ENCODE measurements at regions not wholly inside any gene's neighbourhood (a gene's known extent, or its start where the extent isn't known, plus 50 kb on each side); places are given as distances from the start of the nearest gene placed in this dataset.

- no peak for TF ChIP-seq CTCF (IDR thresholded peaks at IDR 0.05; ENCODE audit: insufficient read depth, low read length, poor library complexity, severe bottlenecking)
- Histone ChIP-seq H3K27me3 (replicated peaks; ENCODE audit: control insufficient read depth, insufficient read depth, low read length) (no peaks in the 10 kb centered on the region), H3K36me3 (ENCODE audit: control insufficient read depth, insufficient read depth, low read length) (no peaks in the 10 kb centered on the region), H3K4me3 (replicated peaks; ENCODE audit: low read depth, low read length) (no peak overlapping the region)
- DNase-seq (ENCODE audit: extremely low read depth, insufficient read length): no peak
These were observed 1350.5 kb downstream of the TBC1D22A start for GRCh38 chr22:48112687-48113521.

GRCh38 chr22:48106715-48107259 is 1344.3 kb downstream of the TBC1D22A start:
- H3K27me3 ChIP-seq (replicated peaks; ENCODE audit: control insufficient read depth, insufficient read depth, low read length): no peaks in the 10 kb centered on the region
- H3K4me3 ChIP-seq (replicated peaks; ENCODE audit: low read depth, low read length): no peak overlapping the region
- no peak for TF ChIP-seq CTCF (IDR thresholded peaks at IDR 0.05; ENCODE audit: insufficient read depth, low read length, poor library complexity, severe bottlenecking)
- no peaks in the 10 kb centered on the region for H3K36me3 ChIP-seq (ENCODE audit: control insufficient read depth, insufficient read depth, low read length)
- no peak for DNase-seq (ENCODE audit: extremely low read depth, insufficient read length)

- Histone ChIP-seq H3K27me3 (replicated peaks; ENCODE audit: control insufficient read depth, insufficient read depth, low read length) (no peaks in the 10 kb centered on the region), H3K36me3 (ENCODE audit: control insufficient read depth, insufficient read depth, low read length) (no peaks in the 10 kb centered on the region), H3K4me3 (replicated peaks; ENCODE audit: low read depth, low read length) (no peak overlapping the region)
- TF ChIP-seq CTCF (IDR thresholded peaks at IDR 0.05; ENCODE audit: insufficient read depth, low read length, poor library complexity, severe bottlenecking): no peak
- DNase-seq (ENCODE audit: extremely low read depth, insufficient read length): no peak
These were observed 1343.8 kb downstream of the TBC1D22A start for GRCh38 chr22:48106215-48106614.

- DNase-seq (ENCODE audit: extremely low read depth, insufficient read length): no peak
- Histone ChIP-seq H3K4me3 (replicated peaks; ENCODE audit: low read depth, low read length) (no peak overlapping the region), H3K36me3 (ENCODE audit: control insufficient read depth, insufficient read depth, low read length) (no peaks in the 10 kb centered on the region), H3K27me3 (replicated peaks; ENCODE audit: control insufficient read depth, insufficient read depth, low read length) (no peaks in the 10 kb centered on the region)
- TF ChIP-seq CTCF (IDR thresholded peaks at IDR 0.05; ENCODE audit: insufficient read depth, low read length, poor library complexity, severe bottlenecking): no peak
These were observed 1342.8 kb downstream of the TBC1D22A start for GRCh38 chr22:48105259-48105658.

GRCh38 chr22:48104766-48105165 is 1342.3 kb downstream of the TBC1D22A start:
- Histone ChIP-seq H3K4me3 (replicated peaks; ENCODE audit: low read depth, low read length) (no peak overlapping the region), H3K27me3 (replicated peaks; ENCODE audit: control insufficient read depth, insufficient read depth, low read length) (no peaks in the 10 kb centered on the region), H3K36me3 (ENCODE audit: control insufficient read depth, insufficient read depth, low read length) (no peaks in the 10 kb centered on the region)
- no peak for DNase-seq (ENCODE audit: extremely low read depth, insufficient read length)
- TF ChIP-seq CTCF (IDR thresholded peaks at IDR 0.05; ENCODE audit: insufficient read depth, low read length, poor library complexity, severe bottlenecking): no peak
